OCI-LY7 (cell line): ENCODE measurements at regions not wholly inside any gene's neighbourhood (a gene's known extent, or its start where the extent isn't known, plus 50 kb on each side); places are given as distances from the start of the nearest gene placed in this dataset.

Experiments used
- EZH2phosphoT487 ChIP-seq: fragments of 200-600 bp; sonication (generic); IDR thresholded peaks from 2 replicates; pipeline ENCODE4 v1.6.1; 2018; ENCODE audit warnings: low read depth, borderline replicate concordance, mild to moderate bottlenecking, mixed run types, antibody characterized with exemption, low read length, moderate library complexity, mixed read lengths
- TF ChIP-seq, protein P1 (sequence below): fragments of 200-600 bp; sonication (generic); conservative IDR thresholded peaks from 2 replicates; pipeline ENCODE4 v1.5.1; 2014; ENCODE audit warnings: mild to moderate bottlenecking, antibody characterized with exemption, low read length, moderate library complexity, mixed read lengths

DNA sequence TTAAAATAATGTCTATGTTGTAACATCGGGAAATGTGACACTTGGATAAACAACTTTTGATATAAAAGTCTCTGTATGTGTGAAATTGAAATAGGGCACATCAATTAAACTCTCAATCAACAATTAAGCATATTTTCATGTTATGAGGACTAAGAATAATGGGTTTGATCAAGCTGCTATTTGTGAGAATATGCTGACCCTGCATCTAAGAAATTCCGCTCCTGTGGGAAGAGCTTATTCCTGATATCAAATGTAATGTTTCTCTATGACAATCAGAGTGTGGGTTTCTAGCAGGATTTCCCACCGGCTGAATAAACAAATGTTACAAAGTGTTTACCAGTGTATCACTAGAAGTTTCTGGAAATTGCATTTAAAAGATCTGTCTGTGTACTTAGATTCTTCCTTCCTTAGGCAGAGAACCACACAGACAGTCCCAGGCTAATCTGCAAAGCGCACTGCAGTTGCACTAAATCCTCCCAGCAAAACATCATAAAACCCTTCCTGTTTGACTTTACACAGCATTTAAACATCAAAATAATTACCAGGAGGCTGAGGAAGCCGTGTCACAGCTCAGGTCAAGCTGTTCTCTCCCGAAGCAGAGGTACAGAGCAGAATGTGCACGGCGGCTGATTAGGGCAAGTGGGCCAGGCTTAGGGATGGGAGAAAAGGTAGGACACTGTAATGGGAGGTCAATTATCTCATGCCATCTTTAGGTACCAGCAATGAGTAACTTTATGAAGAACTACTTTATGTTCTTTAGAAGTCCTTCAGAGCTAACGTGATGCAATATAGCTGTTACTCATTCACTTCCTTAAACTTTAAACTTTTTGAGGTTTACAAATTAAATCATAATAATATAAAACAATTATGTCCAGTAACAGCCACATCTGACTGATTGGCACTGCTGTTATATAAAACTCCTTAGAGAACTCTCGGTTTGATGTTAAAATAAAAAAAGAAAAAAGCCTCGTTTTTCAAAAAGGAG, 109.1 kb upstream of the CTTNBP2 start:
- TF ChIP-seq, protein P1, sequence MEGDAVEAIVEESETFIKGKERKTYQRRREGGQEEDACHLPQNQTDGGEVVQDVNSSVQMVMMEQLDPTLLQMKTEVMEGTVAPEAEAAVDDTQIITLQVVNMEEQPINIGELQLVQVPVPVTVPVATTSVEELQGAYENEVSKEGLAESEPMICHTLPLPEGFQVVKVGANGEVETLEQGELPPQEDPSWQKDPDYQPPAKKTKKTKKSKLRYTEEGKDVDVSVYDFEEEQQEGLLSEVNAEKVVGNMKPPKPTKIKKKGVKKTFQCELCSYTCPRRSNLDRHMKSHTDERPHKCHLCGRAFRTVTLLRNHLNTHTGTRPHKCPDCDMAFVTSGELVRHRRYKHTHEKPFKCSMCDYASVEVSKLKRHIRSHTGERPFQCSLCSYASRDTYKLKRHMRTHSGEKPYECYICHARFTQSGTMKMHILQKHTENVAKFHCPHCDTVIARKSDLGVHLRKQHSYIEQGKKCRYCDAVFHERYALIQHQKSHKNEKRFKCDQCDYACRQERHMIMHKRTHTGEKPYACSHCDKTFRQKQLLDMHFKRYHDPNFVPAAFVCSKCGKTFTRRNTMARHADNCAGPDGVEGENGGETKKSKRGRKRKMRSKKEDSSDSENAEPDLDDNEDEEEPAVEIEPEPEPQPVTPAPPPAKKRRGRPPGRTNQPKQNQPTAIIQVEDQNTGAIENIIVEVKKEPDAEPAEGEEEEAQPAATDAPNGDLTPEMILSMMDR, result no peak
- TF ChIP-seq EZH2phosphoT487, result no peak
